GM13976 (cell line): ENCODE measurements at regions not wholly inside any gene's neighbourhood (a gene's known extent, or its start where the extent isn't known, plus 50 kb on each side); places are given as distances from the start of the nearest gene placed in this dataset.

ENCODE experiments used
- DNase-seq: peaks from one replicate; pipeline ENCODE4 v3.0.0; 2012; ENCODE audit warnings: low spot score
- in situ Hi-C: fragments of 300-500 bp; cut with MboI; formaldehyde crosslinking; loops from one replicate; pipeline ENCODE4 v1.12.0; 2022; ENCODE audit warnings: low sequenced_read_pairs, mixed read lengths, inconsistent platforms; ENCODE audit not compliant: unreplicated experiment
- TF ChIP-seq, protein P1 (sequence below): IDR thresholded peaks from 2 replicates; pipeline ENCODE4 v1.5.1; 2012; ENCODE audit warnings: borderline replicate concordance, mild to moderate bottlenecking; ENCODE audit not compliant: insufficient read depth; ENCODE audit errors: extremely low read depth, missing control alignments, control extremely low read depth

DNA sequence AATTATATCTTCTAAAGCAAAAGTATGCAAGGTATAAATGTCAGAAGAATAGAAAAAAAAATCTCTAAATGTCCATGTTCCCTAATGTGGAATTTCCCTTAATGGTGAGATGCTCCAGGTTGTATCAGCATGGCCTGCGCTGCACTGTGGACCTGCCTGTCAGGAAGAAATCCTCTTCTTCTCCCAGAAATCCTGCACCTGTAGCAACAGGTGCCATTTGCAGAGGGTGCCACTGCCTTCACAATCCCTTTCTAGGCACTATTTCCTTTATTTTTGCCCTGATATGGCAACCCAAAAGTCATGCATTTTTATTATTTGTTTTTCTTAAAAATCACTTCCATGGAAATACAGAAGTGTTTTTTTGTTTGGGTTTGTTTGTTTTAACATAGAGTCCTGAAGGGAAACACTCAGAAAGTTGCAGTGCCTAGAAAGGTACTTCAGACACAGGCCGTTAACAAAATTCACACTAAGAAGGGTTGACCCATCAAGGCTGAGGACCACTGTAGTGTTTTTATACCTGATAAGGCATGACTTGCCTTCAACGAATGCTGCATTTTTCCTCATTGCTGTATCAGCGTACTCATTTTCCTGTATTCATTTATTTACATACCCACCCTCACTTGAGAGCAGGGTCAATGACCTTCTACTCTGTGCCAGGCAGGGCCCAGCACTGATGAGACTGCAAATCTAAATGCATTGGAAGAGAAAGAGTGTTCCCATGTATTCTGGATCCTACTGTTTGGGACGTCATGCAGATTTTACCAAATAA lies 177.8 kb downstream of the SNX18 start:
- no peak for DNase-seq
- in situ Hi-C loops: no loop called here
- TF ChIP-seq, protein P1, sequence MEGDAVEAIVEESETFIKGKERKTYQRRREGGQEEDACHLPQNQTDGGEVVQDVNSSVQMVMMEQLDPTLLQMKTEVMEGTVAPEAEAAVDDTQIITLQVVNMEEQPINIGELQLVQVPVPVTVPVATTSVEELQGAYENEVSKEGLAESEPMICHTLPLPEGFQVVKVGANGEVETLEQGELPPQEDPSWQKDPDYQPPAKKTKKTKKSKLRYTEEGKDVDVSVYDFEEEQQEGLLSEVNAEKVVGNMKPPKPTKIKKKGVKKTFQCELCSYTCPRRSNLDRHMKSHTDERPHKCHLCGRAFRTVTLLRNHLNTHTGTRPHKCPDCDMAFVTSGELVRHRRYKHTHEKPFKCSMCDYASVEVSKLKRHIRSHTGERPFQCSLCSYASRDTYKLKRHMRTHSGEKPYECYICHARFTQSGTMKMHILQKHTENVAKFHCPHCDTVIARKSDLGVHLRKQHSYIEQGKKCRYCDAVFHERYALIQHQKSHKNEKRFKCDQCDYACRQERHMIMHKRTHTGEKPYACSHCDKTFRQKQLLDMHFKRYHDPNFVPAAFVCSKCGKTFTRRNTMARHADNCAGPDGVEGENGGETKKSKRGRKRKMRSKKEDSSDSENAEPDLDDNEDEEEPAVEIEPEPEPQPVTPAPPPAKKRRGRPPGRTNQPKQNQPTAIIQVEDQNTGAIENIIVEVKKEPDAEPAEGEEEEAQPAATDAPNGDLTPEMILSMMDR: no peak

DNA sequence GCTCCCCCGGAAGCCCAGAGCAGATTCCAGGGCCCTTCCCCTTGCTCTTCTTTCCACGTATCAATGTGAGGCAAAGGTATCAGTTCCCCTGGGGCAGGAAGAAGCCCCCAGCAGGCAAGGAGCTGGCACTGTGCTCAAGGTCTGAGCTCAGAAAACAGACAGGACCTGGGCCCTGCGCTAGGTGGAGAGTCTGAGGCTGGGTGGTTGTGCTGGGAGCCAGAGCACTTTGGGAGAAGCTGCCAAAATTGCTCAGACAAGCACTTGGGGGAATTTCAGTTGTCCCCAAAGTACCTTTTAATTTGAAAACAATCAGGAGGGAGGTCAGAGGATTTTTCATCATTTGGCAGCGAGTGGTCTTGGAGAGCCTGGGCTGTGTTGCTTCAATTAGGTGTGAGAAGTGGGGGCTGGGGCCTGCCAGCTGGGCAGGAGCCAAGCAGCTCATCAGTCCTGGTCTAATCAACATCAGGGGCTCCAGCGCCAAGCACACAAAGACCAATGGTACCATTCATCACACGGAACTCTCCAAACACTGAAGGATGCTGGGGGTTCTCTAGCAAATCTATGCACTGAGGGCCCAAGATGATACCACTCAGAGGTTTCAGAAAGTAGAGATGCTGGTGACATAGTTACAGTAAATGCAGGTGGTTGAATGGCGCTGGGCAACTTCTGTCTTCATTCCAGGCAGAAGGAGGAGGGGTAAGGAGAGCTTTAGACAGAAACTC lies 176.5 kb downstream of the SNX18 start:
- no peak for DNase-seq
- in situ Hi-C loops: no loop called here
- TF ChIP-seq, protein P1: no peak

DNA sequence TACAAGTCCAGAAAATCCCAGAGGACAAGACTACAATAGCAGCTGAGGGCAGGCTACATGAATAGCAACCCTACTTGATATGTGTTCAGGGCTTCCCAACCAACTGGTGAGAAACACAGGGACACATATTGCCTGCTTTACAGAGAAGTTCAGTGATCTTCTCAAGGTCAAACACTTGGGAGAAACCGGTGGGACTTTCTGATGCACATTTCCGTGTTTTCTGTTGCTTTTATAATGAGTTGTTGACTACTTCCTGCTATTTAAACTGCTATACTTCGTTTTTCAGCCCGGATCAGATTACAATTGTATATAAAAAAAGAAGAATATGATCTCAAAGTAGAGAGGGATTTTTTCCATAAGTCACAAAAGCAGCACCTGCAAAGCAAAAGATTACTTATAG lies 175.1 kb downstream of the SNX18 start:
- in situ Hi-C loops: no loop called here
- TF ChIP-seq, protein P1: no peak
- DNase-seq: no peak

DNA sequence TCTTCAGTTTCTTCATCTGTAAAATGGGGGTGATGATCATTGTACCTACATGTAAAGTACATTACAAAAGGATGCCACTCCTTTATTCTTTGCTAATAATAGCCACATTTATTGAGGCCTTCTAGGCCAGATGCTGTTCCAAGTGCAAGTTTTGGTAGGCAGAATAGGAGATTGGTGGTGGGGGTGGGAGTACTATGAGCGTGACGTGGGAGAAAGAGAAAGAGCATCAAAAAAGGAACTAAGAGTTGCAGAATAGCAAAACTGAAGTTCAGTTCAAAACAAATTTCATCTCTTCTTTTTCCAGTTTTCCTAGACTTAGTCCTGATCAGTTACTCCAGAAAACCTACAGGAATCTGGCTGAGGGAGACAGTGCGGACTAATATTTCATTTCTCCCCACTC lies 174.1 kb downstream of the SNX18 start:
- TF ChIP-seq, protein P1: no peak
- in situ Hi-C loops: no loop called here
- no peak for DNase-seq

DNA sequence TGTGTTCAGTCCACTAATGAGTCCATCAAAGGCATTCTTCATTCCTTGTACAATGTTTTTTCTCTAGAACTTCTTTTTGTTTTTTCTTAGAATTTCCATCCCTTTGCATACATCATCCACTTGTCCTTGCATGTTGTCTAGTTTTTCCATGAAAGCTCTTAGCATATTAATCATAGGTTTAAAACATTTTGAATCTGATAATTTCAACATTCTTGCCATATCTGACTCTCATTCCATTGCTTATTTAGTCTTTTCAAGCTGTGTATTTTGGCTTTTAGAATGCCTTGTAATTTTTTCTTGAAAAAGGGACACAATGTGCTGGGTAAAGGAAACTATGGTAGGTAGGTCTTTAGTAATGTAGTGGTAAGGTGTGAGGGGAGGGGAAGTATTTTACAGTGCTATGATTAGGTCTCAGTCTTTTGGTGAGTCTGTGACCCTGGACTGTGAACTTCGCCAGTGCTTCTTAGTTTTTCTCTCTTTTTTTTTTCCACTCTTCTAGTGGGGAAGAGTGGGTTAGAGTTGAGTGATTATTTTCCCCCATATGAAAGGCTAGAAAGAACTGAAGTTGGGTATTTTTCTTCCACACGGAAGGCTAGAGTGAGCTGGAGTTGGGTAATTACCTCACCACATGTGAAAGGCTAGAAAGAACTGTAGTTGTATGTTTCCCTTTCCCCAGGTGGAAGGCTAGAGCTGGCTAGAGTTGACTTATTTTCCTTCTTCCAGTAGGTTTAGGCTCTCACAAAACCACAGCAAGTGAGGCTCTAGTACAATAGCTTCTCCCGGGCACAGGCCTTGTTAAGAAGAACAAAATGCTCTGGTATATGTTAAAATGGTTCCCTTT lies 172.1 kb downstream of the SNX18 start:
- no peak for DNase-seq
- in situ Hi-C loops: no loop called here
- TF ChIP-seq, protein P1: no peak

DNA sequence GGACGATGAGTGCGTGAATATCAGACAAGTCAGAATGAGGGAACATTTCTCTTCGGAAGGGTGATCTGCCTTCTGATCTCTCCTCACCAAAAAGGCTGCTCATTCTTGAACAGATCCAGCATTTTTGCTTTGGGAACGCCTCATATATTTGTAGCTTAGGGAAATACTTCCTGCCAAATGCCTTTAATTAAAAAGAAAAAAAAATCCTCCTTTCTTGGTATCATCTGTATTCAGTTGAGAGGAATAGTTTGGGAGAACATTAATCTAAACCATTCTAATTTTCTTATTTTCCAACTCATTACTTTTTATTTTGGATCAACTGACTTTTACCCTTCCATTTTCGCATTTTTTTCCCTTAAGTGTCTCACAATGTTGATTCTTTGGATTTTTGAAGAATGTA lies 163.4 kb downstream of the SNX18 start:
- no peak for DNase-seq
- TF ChIP-seq, protein P1: no peak
- in situ Hi-C loops: no loop called here
